ENCODE measurements at regions not wholly inside any gene's neighbourhood (a gene's known extent, or its start where the extent isn't known, plus 50 kb on each side); places are given as distances from the start of the nearest gene placed in this dataset.
A peak's percentile ranks its signal among the peaks of the same experiment; 100 is the strongest.
"Not testable (repeated sequence)": the region's sequence is repeated elsewhere in the genome, so short reads cannot be mapped to it uniquely, and the experiment has no call there.

- not testable (repeated sequence) for H3K27me3 ChIP-seq, H3K9me3 ChIP-seq, H3K4me1 ChIP-seq, H3K36me3 ChIP-seq
- DNase-seq, result peak; percentile 31
- H3K4me3 ChIP-seq (ENCODE audit: low read depth, low read length), result peak overlapping the region; percentile 49
These were observed 56.6 kb upstream of the GOLGA8N start for GRCh38 chr15:32536507-32537172.

GRCh38 chr15:32536057-32536493 lies 57.2 kb upstream of the GOLGA8N start:
- DNase-seq; H3K4me1 ChIP-seq; H3K36me3 ChIP-seq; H3K9me3 ChIP-seq; H3K4me3 ChIP-seq (ENCODE audit: low read depth, low read length); H3K27me3 ChIP-seq: not testable (repeated sequence)

GRCh38 chr15:32535150-32535898 lies 57.9 kb upstream of the GOLGA8N start:
- not testable (repeated sequence) for H3K36me3 ChIP-seq, H3K4me1 ChIP-seq, DNase-seq

GRCh38 chr15:32522900-32523299 lies 67.5 kb upstream of the GOLGA8O start:
- not testable (repeated sequence) for H3K4me3 ChIP-seq (ENCODE audit: low read depth, low read length); H3K9me3 ChIP-seq; H3K27me3 ChIP-seq; H3K4me1 ChIP-seq; DNase-seq; H3K36me3 ChIP-seq

More at GRCh38 chr15:32535150-32535898, 57.9 kb upstream of the GOLGA8N start:
- H3K4me3 ChIP-seq (ENCODE audit: low read depth, low read length); H3K9me3 ChIP-seq; H3K27me3 ChIP-seq: not testable (repeated sequence)

- not testable (repeated sequence) for DNase-seq
These were observed 67.0 kb upstream of the GOLGA8O start for GRCh38 chr15:32522421-32522820.

GRCh38 chr15:32518976-32519375 lies 63.5 kb upstream of the GOLGA8O start:
- DNase-seq; H3K36me3 ChIP-seq; H3K4me3 ChIP-seq (ENCODE audit: low read depth, low read length): not testable (repeated sequence)

More at GRCh38 chr15:32522421-32522820, 67.0 kb upstream of the GOLGA8O start:
- H3K9me3 ChIP-seq; H3K4me3 ChIP-seq (ENCODE audit: low read depth, low read length); H3K27me3 ChIP-seq; H3K4me1 ChIP-seq; H3K36me3 ChIP-seq: not testable (repeated sequence)

GRCh38 chr15:32518013-32518412 lies 62.6 kb upstream of the GOLGA8O start:
- not testable (repeated sequence) for H3K36me3 ChIP-seq; H3K9me3 ChIP-seq; H3K27me3 ChIP-seq; H3K4me3 ChIP-seq (ENCODE audit: low read depth, low read length); H3K4me1 ChIP-seq; DNase-seq

More at GRCh38 chr15:32518976-32519375, 63.5 kb upstream of the GOLGA8O start:
- not testable (repeated sequence) for H3K27me3 ChIP-seq, H3K9me3 ChIP-seq, H3K4me1 ChIP-seq

- H3K4me1 ChIP-seq; H3K27me3 ChIP-seq; H3K36me3 ChIP-seq; DNase-seq; H3K9me3 ChIP-seq; H3K4me3 ChIP-seq (ENCODE audit: low read depth, low read length): not testable (repeated sequence)
These were observed 61.5 kb upstream of the GOLGA8O start for GRCh38 chr15:32516954-32517353.

- DNase-seq; H3K4me3 ChIP-seq (ENCODE audit: low read depth, low read length); H3K36me3 ChIP-seq; H3K4me1 ChIP-seq; H3K9me3 ChIP-seq; H3K27me3 ChIP-seq: not testable (repeated sequence)
These were observed 57.9 kb upstream of the GOLGA8O start for GRCh38 chr15:32513378-32513777.

GRCh38 chr15:32510027-32510426 lies 54.6 kb upstream of the GOLGA8O start:
- not testable (repeated sequence) for H3K9me3 ChIP-seq; H3K36me3 ChIP-seq; H3K27me3 ChIP-seq; H3K4me1 ChIP-seq; DNase-seq; H3K4me3 ChIP-seq (ENCODE audit: low read depth, low read length)

GRCh38 chr15:32508081-32508480 lies 52.6 kb upstream of the GOLGA8O start:
- not testable (repeated sequence) for H3K9me3 ChIP-seq; DNase-seq; H3K27me3 ChIP-seq; H3K4me1 ChIP-seq; H3K36me3 ChIP-seq; H3K4me3 ChIP-seq (ENCODE audit: low read depth, low read length)

- H3K27me3 ChIP-seq; H3K36me3 ChIP-seq; H3K4me3 ChIP-seq (ENCODE audit: low read depth, low read length); H3K9me3 ChIP-seq; H3K4me1 ChIP-seq; DNase-seq: not testable (repeated sequence)
These were observed 51.4 kb upstream of the GOLGA8O start for GRCh38 chr15:32506787-32507186.

- not testable (repeated sequence) for H3K4me3 ChIP-seq (ENCODE audit: low read depth, low read length); H3K27me3 ChIP-seq
These were observed 50.2 kb upstream of the GOLGA8O start for GRCh38 chr15:32505633-32506032.

More at GRCh38 chr15:32505633-32506032, 50.2 kb upstream of the GOLGA8O start:
- not testable (repeated sequence) for H3K9me3 ChIP-seq, H3K36me3 ChIP-seq, H3K4me1 ChIP-seq, DNase-seq

Data from BE2C (cell line).